GM21723 (cell line): ENCODE measurements at regions not wholly inside any gene's neighbourhood (a gene's known extent, or its start where the extent isn't known, plus 50 kb on each side); places are given as distances from the start of the nearest gene placed in this dataset.

Experiments
- ATAC-seq: cut with Tn5 transposase; IDR thresholded peaks from one replicate; pipeline ENCODE4 v1.9.1; 2021; ENCODE audit warnings: mild to moderate bottlenecking, moderate library complexity; ENCODE audit not compliant: unreplicated experiment

- no peak for ATAC-seq
These were observed 345.5 kb upstream of the ROBO1 start for GRCh38 chr3:80113331-80113730.

- ATAC-seq, result no peak
These were observed 331.8 kb upstream of the ROBO1 start for GRCh38 chr3:80099559-80100066.

- no peak for ATAC-seq
These were observed 329.9 kb upstream of the ROBO1 start for GRCh38 chr3:80097674-80098073.

- no peak for ATAC-seq
These were observed 329.1 kb upstream of the ROBO1 start for GRCh38 chr3:80096909-80097308.

- no peak for ATAC-seq
These were observed 326.8 kb upstream of the ROBO1 start for GRCh38 chr3:80094589-80094988.

GRCh38 chr3:80087767-80088166 lies 320.0 kb upstream of the ROBO1 start:
- ATAC-seq, result no peak

GRCh38 chr3:80086426-80086825 lies 318.6 kb upstream of the ROBO1 start:
- ATAC-seq, result no peak

- no peak for ATAC-seq
These were observed 312.1 kb upstream of the ROBO1 start for GRCh38 chr3:80079886-80080285.

- ATAC-seq, result no peak
These were observed 300.7 kb upstream of the ROBO1 start for GRCh38 chr3:80068459-80068858.

- ATAC-seq, result no peak
These were observed 295.7 kb upstream of the ROBO1 start for GRCh38 chr3:80063535-80063934.

- ATAC-seq, result no peak
These were observed 292.9 kb upstream of the ROBO1 start for GRCh38 chr3:80060664-80061063.

- no peak for ATAC-seq
These were observed 287.5 kb upstream of the ROBO1 start for GRCh38 chr3:80055306-80055705.

GRCh38 chr3:80052271-80052670 lies 284.5 kb upstream of the ROBO1 start:
- ATAC-seq, result no peak

- no peak for ATAC-seq
These were observed 283.8 kb upstream of the ROBO1 start for GRCh38 chr3:80051602-80051962.

- ATAC-seq, result no peak
These were observed 283.2 kb upstream of the ROBO1 start for GRCh38 chr3:80050826-80051601.

- no peak for ATAC-seq
These were observed 275.4 kb upstream of the ROBO1 start for GRCh38 chr3:80043226-80043625.

GRCh38 chr3:80040067-80040466 lies 272.3 kb upstream of the ROBO1 start:
- no peak for ATAC-seq

GRCh38 chr3:80036176-80036575 lies 268.4 kb upstream of the ROBO1 start:
- ATAC-seq, result no peak

- no peak for ATAC-seq
These were observed 267.2 kb upstream of the ROBO1 start for GRCh38 chr3:80035021-80035420.

GRCh38 chr3:80023010-80023409 lies 255.2 kb upstream of the ROBO1 start:
- ATAC-seq, result no peak

GRCh38 chr3:80018375-80018774 lies 250.6 kb upstream of the ROBO1 start:
- no peak for ATAC-seq

GRCh38 chr3:80017369-80017768 lies 249.6 kb upstream of the ROBO1 start:
- no peak for ATAC-seq

- no peak for ATAC-seq
These were observed 246.8 kb upstream of the ROBO1 start for GRCh38 chr3:80014576-80014975.
